ENCODE measurements at regions not wholly inside any gene's neighbourhood (a gene's known extent, or its start where the extent isn't known, plus 50 kb on each side); places are given as distances from the start of the nearest gene placed in this dataset.

DNA sequence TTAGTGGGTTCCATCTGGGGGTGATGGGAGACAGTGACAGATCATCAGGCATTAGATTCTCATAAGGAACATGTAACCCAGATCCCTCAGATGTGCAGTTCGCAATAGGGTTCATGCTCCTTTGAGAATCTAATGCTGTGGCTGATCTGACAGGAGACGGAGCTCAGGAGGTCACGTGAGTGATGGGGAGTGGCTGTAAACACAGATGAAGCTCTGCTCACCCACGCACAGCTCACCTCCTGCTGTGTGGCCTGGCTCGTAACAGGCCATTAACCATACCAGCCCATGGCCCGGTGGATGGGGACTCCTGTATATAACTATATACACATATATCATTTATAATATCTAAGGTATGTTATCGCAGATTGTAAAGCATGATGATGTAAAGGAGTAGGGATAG, 214.2 kb downstream of the MAF start:
- TF ChIP-seq CTCF (IDR thresholded peaks at IDR 0.05; ENCODE audit: low read depth, low read length, missing input control) = no peak
- no peak for TF ChIP-seq EGR1 (IDR thresholded peaks at IDR 0.05; ENCODE audit: low read depth in 2 of 2)
- TF ChIP-seq, protein P1, sequence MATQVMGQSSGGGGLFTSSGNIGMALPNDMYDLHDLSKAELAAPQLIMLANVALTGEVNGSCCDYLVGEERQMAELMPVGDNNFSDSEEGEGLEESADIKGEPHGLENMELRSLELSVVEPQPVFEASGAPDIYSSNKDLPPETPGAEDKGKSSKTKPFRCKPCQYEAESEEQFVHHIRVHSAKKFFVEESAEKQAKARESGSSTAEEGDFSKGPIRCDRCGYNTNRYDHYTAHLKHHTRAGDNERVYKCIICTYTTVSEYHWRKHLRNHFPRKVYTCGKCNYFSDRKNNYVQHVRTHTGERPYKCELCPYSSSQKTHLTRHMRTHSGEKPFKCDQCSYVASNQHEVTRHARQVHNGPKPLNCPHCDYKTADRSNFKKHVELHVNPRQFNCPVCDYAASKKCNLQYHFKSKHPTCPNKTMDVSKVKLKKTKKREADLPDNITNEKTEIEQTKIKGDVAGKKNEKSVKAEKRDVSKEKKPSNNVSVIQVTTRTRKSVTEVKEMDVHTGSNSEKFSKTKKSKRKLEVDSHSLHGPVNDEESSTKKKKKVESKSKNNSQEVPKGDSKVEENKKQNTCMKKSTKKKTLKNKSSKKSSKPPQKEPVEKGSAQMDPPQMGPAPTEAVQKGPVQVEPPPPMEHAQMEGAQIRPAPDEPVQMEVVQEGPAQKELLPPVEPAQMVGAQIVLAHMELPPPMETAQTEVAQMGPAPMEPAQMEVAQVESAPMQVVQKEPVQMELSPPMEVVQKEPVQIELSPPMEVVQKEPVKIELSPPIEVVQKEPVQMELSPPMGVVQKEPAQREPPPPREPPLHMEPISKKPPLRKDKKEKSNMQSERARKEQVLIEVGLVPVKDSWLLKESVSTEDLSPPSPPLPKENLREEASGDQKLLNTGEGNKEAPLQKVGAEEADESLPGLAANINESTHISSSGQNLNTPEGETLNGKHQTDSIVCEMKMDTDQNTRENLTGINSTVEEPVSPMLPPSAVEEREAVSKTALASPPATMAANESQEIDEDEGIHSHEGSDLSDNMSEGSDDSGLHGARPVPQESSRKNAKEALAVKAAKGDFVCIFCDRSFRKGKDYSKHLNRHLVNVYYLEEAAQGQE (IDR thresholded peaks at IDR 0.05) = no peak
- no peak for TF ChIP-seq HNF4G (IDR thresholded peaks at IDR 0.05)
- TF ChIP-seq, protein P2, sequence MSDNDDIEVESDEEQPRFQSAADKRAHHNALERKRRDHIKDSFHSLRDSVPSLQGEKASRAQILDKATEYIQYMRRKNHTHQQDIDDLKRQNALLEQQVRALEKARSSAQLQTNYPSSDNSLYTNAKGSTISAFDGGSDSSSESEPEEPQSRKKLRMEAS (IDR thresholded peaks at IDR 0.05) = no peak
- TF ChIP-seq SP1 (IDR thresholded peaks at IDR 0.05) = no peak
- no peak for TF ChIP-seq TAF1 (conservative IDR thresholded peaks at IDR 0.05)
- no peak for TF ChIP-seq YY1 (IDR thresholded peaks at IDR 0.05)
- TF ChIP-seq RAD21 (IDR thresholded peaks at IDR 0.05) = no peak
- TF ChIP-seq, protein P3, sequence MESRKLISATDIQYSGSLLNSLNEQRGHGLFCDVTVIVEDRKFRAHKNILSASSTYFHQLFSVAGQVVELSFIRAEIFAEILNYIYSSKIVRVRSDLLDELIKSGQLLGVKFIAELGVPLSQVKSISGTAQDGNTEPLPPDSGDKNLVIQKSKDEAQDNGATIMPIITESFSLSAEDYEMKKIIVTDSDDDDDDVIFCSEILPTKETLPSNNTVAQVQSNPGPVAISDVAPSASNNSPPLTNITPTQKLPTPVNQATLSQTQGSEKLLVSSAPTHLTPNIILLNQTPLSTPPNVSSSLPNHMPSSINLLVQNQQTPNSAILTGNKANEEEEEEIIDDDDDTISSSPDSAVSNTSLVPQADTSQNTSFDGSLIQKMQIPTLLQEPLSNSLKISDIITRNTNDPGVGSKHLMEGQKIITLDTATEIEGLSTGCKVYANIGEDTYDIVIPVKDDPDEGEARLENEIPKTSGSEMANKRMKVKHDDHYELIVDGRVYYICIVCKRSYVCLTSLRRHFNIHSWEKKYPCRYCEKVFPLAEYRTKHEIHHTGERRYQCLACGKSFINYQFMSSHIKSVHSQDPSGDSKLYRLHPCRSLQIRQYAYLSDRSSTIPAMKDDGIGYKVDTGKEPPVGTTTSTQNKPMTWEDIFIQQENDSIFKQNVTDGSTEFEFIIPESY (IDR thresholded peaks at IDR 0.05) = no peak
- no peak for TF ChIP-seq FOXA1 (IDR thresholded peaks at IDR 0.05)
